Testis (tissue), 2 donors: ENCODE measurements at regions not wholly inside any gene's neighbourhood (a gene's known extent, or its start where the extent isn't known, plus 50 kb on each side); places are given as distances from the start of the nearest gene placed in this dataset.

ENCODE experiments used
- POLR2A ChIP-seq: fragments of 450-650 bp; IDR thresholded peaks from one replicate; pipeline ENCODE4 v1.6.1; 2017; ENCODE audit warnings: antibody characterized with exemption, mild to moderate bottlenecking, moderate library complexity
- TF ChIP-seq, protein P1 (sequence below), 3 experiments: fragments of 450-650 bp in 2 of 3; fragments of 200-600 bp in 1 of 3; sonication (generic) in 1 of 3; IDR thresholded peaks; one replicate each; pipeline ENCODE4 v1.5.1; 2016 to 2019; ENCODE audit warnings: antibody characterized with exemption in 3 of 3, mild to moderate bottlenecking in 2 of 3, moderate library complexity in 1 of 3

DNA sequence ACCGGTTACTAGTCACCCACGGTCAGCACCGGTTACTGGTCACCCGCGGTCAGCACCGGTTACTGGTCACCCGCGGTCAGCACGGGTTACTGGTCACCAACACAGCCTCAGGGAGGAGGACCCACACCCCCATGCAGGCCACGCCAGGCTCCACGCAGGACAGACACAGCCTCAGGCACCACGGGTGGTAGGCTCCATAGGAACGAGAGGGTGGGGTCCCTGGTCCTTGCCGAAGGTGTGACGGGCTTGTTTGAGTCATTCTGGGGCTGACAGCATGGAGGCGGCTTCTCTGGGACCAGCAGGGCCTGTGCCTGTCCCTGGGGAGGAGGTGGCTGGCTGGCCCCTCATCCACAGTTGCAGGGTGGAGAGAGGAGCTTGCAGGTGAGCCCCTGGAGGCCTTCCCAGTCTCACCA, 122.8 kb upstream of the SOX1 start:
- TF ChIP-seq, protein P1, sequence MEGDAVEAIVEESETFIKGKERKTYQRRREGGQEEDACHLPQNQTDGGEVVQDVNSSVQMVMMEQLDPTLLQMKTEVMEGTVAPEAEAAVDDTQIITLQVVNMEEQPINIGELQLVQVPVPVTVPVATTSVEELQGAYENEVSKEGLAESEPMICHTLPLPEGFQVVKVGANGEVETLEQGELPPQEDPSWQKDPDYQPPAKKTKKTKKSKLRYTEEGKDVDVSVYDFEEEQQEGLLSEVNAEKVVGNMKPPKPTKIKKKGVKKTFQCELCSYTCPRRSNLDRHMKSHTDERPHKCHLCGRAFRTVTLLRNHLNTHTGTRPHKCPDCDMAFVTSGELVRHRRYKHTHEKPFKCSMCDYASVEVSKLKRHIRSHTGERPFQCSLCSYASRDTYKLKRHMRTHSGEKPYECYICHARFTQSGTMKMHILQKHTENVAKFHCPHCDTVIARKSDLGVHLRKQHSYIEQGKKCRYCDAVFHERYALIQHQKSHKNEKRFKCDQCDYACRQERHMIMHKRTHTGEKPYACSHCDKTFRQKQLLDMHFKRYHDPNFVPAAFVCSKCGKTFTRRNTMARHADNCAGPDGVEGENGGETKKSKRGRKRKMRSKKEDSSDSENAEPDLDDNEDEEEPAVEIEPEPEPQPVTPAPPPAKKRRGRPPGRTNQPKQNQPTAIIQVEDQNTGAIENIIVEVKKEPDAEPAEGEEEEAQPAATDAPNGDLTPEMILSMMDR (IDR thresholded peaks at IDR 0.05), result no peak
- TF ChIP-seq POLR2A, result no peak
